ENCODE measurements at regions not wholly inside any gene's neighbourhood (a gene's known extent, or its start where the extent isn't known, plus 50 kb on each side); places are given as distances from the start of the nearest gene placed in this dataset.

DNA sequence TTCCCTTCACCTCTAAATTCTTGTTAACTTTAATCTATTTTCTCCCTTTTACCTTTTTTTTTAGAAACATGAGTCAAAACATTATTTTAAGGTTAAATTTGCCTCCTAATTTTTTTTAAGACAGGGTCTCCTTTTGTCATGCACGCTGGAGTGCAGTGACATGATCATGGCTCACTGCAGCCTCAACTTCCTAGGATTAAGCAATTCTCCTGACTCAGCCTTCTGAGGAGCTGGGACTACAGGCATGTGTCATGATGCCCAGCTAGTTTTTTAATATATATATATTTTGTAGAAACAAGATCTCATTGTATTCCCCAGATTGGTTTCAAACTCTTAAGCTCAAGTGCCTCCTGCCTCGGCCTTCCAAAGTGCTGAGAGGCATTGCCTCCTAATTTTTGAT lies 424.7 kb upstream of the FAM174A start:
- TF ChIP-seq, protein P1, sequence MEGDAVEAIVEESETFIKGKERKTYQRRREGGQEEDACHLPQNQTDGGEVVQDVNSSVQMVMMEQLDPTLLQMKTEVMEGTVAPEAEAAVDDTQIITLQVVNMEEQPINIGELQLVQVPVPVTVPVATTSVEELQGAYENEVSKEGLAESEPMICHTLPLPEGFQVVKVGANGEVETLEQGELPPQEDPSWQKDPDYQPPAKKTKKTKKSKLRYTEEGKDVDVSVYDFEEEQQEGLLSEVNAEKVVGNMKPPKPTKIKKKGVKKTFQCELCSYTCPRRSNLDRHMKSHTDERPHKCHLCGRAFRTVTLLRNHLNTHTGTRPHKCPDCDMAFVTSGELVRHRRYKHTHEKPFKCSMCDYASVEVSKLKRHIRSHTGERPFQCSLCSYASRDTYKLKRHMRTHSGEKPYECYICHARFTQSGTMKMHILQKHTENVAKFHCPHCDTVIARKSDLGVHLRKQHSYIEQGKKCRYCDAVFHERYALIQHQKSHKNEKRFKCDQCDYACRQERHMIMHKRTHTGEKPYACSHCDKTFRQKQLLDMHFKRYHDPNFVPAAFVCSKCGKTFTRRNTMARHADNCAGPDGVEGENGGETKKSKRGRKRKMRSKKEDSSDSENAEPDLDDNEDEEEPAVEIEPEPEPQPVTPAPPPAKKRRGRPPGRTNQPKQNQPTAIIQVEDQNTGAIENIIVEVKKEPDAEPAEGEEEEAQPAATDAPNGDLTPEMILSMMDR (conservative IDR thresholded peaks at IDR 0.05), result no peak
- TF ChIP-seq ZFX (IDR thresholded peaks at IDR 0.05), result no peak

Data from C4-2B (cell line).